Stimulated activated CD4-positive, alpha-beta T cell treated with anti-CD3 and anti-CD28 coated beads, Interleukin-1b, Interleukin-23, amount 100 ng/mL, for 1 hour (primary cell): ENCODE measurements at regions not wholly inside any gene's neighbourhood (a gene's known extent, or its start where the extent isn't known, plus 50 kb on each side); places are given as distances from the start of the nearest gene placed in this dataset.

Experiments used
- DNase-seq, 2 donors: peaks; one replicate each; pipeline ENCODE4 v3.0.0-alpha.2; 2020; ENCODE audit warnings: low read depth in 2 of 2

GRCh38 chr4:11769434-11769833, 340.7 kb upstream of the HS3ST1 start:
- no peak for DNase-seq

- DNase-seq: no peak
Observed at GRCh38 chr4:11768251-11768972, 339.7 kb upstream of the HS3ST1 start.

- no peak for DNase-seq
Observed at GRCh38 chr4:11765849-11766453, 337.3 kb upstream of the HS3ST1 start.

GRCh38 chr4:11748164-11748872, 319.6 kb upstream of the HS3ST1 start:
- DNase-seq: no peak

- no peak for DNase-seq
Observed at GRCh38 chr4:11746734-11747133, 318.0 kb upstream of the HS3ST1 start.

GRCh38 chr4:11743976-11744375, 315.3 kb upstream of the HS3ST1 start:
- DNase-seq: no peak

- no peak for DNase-seq
Observed at GRCh38 chr4:11743236-11743635, 314.5 kb upstream of the HS3ST1 start.

GRCh38 chr4:11741190-11741652, 312.5 kb upstream of the HS3ST1 start:
- DNase-seq: no peak

- no peak for DNase-seq
Observed at GRCh38 chr4:11739992-11740391, 311.3 kb upstream of the HS3ST1 start.

GRCh38 chr4:11736978-11737377, 308.3 kb upstream of the HS3ST1 start:
- DNase-seq: no peak

- DNase-seq: no peak
Observed at GRCh38 chr4:11735651-11736050, 307.0 kb upstream of the HS3ST1 start.

GRCh38 chr4:11732155-11732554, 303.5 kb upstream of the HS3ST1 start:
- no peak for DNase-seq

- DNase-seq: no peak
Observed at GRCh38 chr4:11730545-11730944, 301.9 kb upstream of the HS3ST1 start.

- no peak for DNase-seq
Observed at GRCh38 chr4:11729548-11729947, 300.9 kb upstream of the HS3ST1 start.

- no peak for DNase-seq
Observed at GRCh38 chr4:11727903-11728564, 299.3 kb upstream of the HS3ST1 start.

GRCh38 chr4:11724731-11725130, 296.0 kb upstream of the HS3ST1 start:
- no peak for DNase-seq

- DNase-seq: no peak
Observed at GRCh38 chr4:11722223-11722622, 293.5 kb upstream of the HS3ST1 start.

- no peak for DNase-seq
Observed at GRCh38 chr4:11720292-11720691, 291.6 kb upstream of the HS3ST1 start.

- no peak for DNase-seq
Observed at GRCh38 chr4:11719879-11720278, 291.2 kb upstream of the HS3ST1 start.

- no peak for DNase-seq
Observed at GRCh38 chr4:11715753-11716521, 287.2 kb upstream of the HS3ST1 start.

GRCh38 chr4:11710453-11711093, 281.9 kb upstream of the HS3ST1 start:
- no peak for DNase-seq
